Central memory CD4-positive, alpha-beta T cell (primary cell): ENCODE measurements at regions not wholly inside any gene's neighbourhood (a gene's known extent, or its start where the extent isn't known, plus 50 kb on each side); places are given as distances from the start of the nearest gene placed in this dataset.
"Not testable (repeated sequence)": the region's sequence is repeated elsewhere in the genome, so short reads cannot be mapped to it uniquely, and the experiment has no call there.

Experiments used
- DNase-seq: peaks from one replicate; pipeline ENCODE4 v3.0.0; 2022

DNA sequence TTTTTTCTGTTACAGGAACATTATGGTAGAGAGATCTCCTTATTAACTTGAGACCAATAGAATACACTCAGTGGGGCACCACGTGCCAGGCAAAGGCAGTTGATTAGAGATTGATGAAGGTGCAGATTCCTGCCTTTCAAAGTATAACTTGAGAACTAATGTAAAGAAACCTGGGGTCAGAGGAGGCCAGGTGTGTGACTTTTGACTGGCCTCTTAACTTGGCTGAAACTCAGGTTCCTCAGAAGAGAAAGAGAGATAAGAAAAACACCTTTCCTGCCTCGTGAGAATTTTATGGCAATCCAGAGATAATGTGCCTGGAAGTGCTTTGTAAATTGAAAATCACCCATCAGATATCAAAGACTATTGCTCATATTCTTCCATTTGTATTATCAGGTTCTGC lies 110.7 kb upstream of the GZMB start:
- no peak for DNase-seq

- DNase-seq: no peak
Observed at GRCh38 chr14:24741871-24742270, 107.9 kb upstream of the GZMB start.

GRCh38 chr14:24735984-24736630 lies 102.1 kb upstream of the GZMB start:
- DNase-seq: no peak

GRCh38 chr14:24734917-24735500 lies 101.0 kb upstream of the GZMB start:
- DNase-seq: no peak

DNA sequence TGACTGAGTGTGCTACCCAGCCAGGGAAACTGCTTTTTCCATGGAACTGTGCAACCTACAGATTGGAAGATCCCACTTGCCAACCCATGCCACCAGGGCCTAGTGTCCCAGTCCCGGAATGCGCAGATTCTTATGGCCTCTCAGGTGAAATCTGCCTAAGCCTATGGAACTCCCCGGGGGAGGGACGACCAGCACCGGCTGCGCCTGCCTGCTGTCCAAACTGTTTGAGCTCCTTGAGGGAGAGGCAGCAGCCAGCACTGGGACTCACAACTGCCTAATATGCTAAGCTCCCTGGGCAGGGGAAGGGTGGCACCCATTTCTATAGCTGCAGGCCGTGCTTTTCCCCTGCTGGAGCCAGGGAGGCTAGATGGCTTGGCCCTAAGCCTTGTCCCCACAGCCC lies 92.5 kb upstream of the GZMB start:
- no peak for DNase-seq

DNA sequence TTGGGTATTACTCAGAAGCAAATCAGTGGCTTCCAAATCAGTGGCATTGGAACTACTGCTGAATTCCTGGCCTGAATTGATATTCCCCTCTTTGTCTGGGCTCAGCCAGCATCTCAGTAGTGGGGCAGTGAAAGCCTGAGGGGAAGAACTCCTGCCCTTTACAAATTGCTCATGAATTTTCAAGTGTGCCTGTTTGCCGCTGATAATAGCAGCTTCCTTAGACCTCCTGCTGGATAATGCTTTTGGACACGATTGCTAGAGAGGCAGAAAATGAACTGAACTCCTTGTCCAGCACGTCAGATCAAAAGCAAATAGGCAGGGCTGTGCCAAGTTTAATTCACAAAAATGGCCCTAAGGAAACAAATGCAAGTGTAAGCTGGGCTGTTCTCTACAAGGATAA lies 91.3 kb upstream of the GZMB start:
- no peak for DNase-seq

- no peak for DNase-seq
Observed at GRCh38 chr14:24721775-24722174, 87.8 kb upstream of the GZMB start.

DNA sequence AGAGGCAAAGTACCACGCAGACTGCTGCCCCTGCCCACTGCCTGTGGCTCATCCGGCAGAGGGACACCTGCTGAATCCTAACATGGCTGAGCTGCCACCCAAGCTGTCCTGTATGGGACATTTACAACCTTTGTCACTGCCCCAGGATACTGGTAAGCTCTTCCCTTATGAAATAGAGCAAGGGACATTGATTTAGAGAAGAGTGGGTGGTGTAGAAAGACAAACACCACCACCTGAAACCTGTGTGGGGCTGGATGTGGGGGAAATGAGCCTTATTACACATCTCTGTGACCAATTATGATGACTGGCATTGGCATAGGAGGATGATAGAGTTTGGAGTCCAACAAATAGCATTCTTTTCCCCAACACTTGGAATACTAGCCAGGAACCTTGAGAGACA lies 81.2 kb upstream of the GZMB start:
- no peak for DNase-seq

GRCh38 chr14:24713404-24713803 lies 79.4 kb upstream of the GZMB start:
- no peak for DNase-seq

- no peak for DNase-seq
Observed at GRCh38 chr14:24712909-24713308, 78.9 kb upstream of the GZMB start.

DNA sequence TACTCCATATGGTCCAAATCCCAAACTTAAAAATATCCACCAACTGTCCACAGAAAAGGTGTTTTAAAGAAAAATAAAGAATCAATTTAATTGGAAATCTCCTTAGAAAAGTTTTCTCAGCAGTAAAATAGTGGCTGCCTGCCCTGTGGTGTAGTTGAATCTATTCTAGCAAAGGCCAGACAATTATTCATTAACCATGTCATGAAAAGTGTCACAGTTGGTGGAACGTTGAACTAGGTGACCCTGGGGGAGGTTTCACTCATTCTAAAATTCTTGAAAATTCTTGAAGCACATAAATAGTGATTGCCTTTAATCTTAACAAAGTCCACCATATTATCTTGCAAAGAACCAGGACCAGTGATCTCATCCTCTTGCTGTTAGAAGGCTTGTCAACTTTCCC lies 78.4 kb upstream of the GZMB start:
- DNase-seq: no peak

GRCh38 chr14:24710403-24711112 lies 76.6 kb upstream of the GZMB start:
- peak; percentile 24 for DNase-seq

- no peak for DNase-seq
Observed at GRCh38 chr14:24708684-24709083, 74.7 kb upstream of the GZMB start.

GRCh38 chr14:24706351-24706750 lies 72.4 kb upstream of the GZMB start:
- DNase-seq: no peak

DNA sequence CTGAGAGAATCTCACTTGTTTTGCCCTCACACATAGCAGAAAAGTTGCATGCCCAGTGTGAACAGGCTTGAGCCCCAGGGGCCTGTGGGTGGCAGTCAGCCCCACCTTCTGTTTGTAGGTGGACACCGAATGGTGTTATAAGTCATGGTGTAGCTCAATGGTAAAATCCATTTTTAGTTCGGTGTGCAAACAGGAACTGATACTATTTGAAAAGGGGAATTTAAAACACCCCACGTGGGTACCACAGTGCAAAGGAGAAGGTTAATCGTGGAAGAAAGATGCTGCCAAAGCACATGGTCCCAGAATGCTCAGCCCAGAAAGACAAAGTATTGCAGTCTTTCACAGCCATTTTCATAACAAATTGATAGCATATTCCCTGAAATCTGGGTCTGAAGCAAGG lies 71.8 kb upstream of the GZMB start:
- DNase-seq: no peak

DNA sequence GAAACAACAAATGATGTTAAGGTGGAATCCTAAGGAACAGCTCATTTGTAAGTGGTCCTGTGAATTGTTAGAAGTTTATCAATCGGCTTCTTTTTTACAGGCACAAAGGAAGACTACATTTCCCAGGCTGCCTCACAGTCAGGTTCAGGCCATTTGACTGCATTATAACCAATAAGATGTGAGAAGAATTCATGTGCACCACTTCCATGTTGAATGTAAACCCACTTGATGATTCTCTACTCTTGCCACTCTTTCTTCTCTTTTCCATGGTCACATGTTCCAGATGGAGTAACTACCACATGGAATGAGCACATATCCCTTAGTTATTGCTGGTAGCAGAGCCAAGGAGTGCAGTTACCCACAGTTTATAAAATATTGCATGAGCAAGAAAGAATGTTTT lies 67.1 kb upstream of the GZMB start:
- DNase-seq: no peak

DNA sequence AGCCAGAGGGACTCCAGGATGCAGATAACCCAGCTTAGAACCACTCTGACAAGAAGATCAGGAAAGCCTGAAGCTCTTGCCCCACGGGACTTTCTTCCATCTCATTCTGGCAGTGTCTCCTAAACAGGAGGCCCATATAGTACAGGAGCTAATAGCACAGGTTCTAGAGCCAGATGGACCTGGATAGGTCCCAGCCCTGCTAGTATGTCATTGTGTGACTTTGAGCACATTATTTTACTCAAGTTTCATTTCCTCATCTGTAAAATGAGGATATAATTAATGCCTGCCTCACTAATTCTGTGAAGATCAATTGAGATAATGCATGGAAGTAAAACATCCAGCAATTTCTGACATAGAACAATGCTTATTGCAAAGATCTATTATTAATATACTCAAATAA lies 66.5 kb upstream of the GZMB start:
- DNase-seq: no peak

DNA sequence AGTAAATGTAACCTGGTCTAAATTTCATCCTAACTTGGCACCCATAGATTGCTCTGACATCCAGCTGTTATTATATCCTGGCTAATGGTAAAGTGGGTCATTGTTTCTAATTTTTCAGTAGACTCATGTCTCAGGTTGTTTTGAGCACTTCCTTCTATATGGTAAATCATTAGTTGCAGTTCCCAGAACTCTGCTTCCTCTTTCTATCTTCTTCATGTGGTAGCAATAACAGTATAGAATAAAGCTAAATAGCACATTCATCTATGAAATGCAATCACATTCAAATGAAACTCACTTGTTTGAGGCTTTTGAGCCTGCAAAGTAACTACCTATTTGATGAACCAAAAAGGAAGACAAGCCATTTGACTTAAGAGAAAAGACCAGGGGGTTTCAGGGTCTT lies 65.1 kb upstream of the GZMB start:
- DNase-seq: no peak

DNA sequence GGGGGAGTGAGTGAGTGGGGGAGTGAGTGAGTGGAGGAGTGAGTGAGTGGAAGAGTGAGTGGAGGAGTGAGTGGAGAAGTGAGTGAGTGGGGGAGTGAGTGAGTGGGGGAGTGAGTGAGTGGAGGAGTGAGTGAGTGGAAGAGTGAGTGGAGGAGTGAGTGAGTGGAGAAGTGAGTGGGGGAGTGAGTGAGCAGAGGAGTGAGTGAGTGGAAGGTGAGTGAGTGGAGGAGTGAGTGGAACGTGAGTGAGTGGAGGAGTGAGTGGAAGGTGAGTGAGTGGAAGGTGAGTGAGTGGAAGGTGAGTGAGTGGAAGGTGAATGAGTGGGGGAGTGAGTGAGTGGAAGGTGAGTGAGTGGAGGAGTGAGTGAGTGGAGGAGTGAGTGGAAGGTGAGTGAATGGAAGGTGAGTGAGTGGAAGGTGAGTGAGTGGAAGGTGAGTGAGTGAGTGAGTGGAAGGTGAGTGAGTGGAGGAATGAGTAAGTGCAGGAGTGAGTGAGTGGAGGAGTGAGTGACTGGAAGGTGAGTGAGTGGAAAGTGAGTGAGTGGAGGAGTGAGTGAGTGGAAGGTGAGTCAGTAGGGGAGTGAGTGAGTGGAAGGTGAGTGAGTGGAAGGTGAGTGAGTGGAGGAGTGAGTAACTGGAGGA lies 62.4 kb upstream of the GZMB start:
- DNase-seq: not testable (repeated sequence)

DNA sequence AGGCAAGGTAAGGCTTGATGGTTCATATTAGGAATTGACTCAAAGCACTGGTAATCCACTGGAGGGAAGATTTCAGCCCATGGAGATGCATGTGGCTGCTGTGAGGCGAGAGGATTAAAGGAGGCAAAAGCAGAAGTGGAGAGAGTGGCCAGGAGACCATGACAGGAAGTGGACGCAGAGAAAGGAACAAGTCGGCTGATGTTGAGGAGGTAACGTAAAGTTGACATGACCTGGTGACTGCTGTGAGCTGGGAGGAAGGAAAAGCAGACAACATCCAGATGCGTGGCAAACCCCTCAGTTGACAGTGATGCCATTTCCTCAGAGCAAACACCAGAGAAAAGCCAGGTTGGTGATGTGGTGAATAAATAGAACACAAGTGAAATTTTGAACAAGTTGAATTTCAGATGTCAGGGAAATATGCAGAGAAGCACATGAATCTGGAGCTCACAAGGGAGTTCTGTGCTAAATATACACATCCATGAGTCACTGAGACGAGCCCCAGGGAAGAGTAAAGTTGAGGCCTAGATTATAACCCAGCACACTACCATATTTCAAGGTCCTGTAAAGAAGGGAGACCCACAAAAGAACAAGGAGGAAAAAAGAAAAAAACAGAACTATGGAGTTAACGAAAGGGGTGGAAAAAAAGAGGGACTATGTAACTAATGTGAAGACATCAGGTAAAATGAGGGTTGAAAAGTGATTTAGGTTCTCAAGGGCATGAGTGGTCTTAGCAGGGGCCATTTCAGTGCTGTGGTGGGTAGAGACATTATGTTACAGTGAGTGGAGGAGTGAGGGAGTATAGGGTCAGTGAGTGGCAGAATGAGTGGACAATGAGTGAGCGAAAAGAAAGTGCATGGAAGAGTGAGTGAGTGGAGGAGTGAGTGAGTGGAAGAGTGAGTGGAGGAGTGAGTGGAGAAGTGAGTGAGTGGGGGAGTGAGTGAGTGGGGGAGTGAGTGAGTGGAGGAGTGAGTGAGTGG lies 61.6 kb upstream of the GZMB start:
- DNase-seq: no peak

DNA sequence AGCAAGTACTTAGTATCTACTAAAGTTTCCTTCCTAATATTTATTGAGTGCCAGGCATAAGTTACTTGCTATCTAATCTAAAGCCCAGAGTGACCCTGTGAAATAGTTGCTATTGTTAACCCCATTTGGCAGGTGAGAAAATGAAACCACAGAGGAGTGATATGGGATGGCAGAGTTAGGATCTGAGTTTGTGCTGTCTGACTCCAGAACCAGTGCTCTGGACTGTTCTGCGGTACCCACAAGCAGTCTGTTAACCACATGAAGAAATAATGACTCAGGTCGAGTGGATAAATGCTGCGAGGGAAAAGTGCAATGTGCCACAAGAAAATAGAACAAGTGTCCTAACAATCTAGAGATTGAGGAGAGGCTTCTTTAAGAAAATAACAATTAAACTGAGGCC lies 60.7 kb upstream of the GZMB start:
- no peak for DNase-seq

DNA sequence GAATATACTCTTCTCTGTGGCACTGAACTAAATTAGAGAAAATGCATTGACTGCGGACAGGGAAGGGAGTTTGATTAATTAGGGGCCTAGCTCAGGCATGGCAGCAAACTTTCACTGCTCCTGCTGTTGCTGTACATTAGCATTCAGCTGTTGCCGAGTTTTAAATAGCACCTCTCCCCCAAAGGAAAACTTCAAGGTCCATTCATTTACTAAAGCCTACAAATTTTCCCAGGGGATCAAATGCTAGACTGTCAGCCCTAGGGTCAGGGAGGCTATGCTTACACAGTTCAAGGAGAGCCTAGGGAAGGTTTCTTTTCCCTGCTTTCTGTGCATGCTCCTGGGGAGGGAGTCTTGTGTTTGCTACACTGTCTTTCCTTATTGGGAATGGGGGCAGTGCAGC lies 60.0 kb upstream of the GZMB start:
- DNase-seq: no peak

DNA sequence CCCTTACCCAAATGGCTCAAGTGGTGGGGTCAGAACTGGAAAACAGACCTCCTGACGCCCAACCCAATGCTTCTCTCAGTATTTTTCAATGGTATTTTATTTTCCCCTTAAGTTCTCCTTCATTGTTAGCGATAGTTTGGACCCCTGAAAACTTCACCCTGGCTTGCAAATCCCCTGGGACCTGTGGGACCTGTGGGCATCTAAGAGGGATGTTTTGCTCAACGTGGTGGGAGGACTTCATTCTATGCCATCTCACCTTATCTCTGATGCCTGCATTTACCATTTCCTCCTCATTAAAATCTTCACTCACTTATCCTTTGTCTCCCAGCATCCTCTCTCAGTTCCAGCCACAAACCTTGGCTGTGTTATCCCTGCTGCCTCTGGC lies 59.4 kb upstream of the GZMB start:
- DNase-seq: no peak
